Pancreas (tissue), 10 donors: ENCODE measurements at regions not wholly inside any gene's neighbourhood (a gene's known extent, or its start where the extent isn't known, plus 50 kb on each side); places are given as distances from the start of the nearest gene placed in this dataset.

Source experiments
- ATAC-seq, 4 donors: fragments of 200-7000 bp; cut with Tn5 transposase; one replicate each; pipeline versions ENCODE4 v1.8.0 to v1.9.1; 2020; ENCODE audit warnings: mild to moderate bottlenecking in 4 of 4, moderate library complexity in 4 of 4
- DNase-seq, 6 donors: peaks; one replicate each; pipeline ENCODE4 v3.0.0-alpha.2; 2020
- FAIRE-seq: peaks from 2 replicates; lab custom pipeline; 2012; peaks lifted over from hg19 to GRCh38; lab: Jason Lieb, UNC
- H3K27ac ChIP-seq, 4 donors: fragments of 200-600 bp; sonication (generic); 1 replicate in 3 of 4; 2 replicates in 1 of 4; pipeline versions ENCODE4 v1.5.0 to v1.8.0; 2020
- H3K27me3 ChIP-seq, 4 donors: fragments of 200-600 bp; one replicate each; pipeline ENCODE4 v1.8.0; 2021
- H3K36me3 ChIP-seq, 3 donors: fragments of 200-600 bp; sonication (generic) in 1 of 3; one replicate each; pipeline versions ENCODE4 v1.5.0 to v1.8.0; 2020 to 2021
- H3K4me1 ChIP-seq, 3 donors: fragments of 200-600 bp; one replicate each; pipeline ENCODE4 v1.8.0; 2021
- H3K4me3 ChIP-seq, 4 donors: fragments of 200-600 bp; sonication (generic) in 2 of 4; one replicate each; pipeline versions ENCODE4 v1.5.0 to v1.8.0; 2020 to 2021
- H3K9me3 ChIP-seq, 4 donors: fragments of 200-600 bp; one replicate each; pipeline ENCODE4 v1.8.0; 2021
- WGBS, 2 donors: extraction: QIAGEN DNeasy Blood & Tissue Kit; methylation state at CpG; one replicate each; pipeline ENCODE4 v1.1.7; 2013; 5-methylcytosine and 5-hydroxymethylcytosine counted together
- intact Hi-C, 3 donors: fragments of 100-400 bp; cut with DNase I; formaldehyde crosslinking; loops; one replicate each; pipeline versions ENCODE4 v1.11.1 to v1.14.2; 2022
- TF ChIP-seq, protein P1 (sequence below), 4 donors: fragments of 200-600 bp; sonication (generic) in 3 of 4; IDR thresholded peaks; one replicate each; pipeline versions ENCODE4 v1.5.0 to v1.8.0; 2021; ENCODE audit warnings: antibody characterized with exemption in 4 of 4
- donor health status: healthy with polysubstance abuse.
- donor health status: DM: no; HTN: no; CAD: no; lungs with moderate emphysema.
- donor health status: DM: no; HTN: no; CAD: no.
- donor health status: control.
- donor health status: control.
- donor health status: Bipolar disorder and iron deficiency.
- donor health status: DM: yes; HTN: yes; CAD: no.
- donor health status: DM: no; HTN: no; CAD: no.
- donor health status: DM: no; HTN: no; CAD: no.
- donor health status: DM: yes; HTN: yes; CAD: no.

DNA sequence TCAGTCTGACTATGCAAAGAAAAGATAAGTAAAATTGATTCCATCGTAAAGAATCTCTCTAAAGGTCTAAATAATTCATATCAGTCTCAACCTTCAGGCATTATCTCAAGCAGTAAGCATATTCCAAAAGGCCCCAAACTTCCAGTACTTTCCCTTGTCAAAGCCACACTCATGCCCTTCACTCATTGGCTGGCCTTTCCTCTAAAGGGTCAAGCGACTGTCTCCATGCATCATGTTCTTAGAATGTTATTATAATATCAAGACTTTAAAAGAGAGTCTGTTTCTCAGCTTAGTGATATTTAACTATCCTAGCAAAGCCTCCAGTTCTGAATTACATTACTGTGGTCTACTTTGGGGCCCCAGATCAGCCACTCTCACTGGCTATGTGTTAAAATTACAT lies 271.3 kb downstream of the MREG start:
- FAIRE-seq (no peak), ATAC-seq (no peak), DNase-seq (no peak)
- peaks cover 0 to 3% (median 0%) of the 10 kb centered on the region in 4 donors for H3K27me3 ChIP-seq
- H3K9me3 ChIP-seq, result no peaks in the 10 kb centered on the region
- no peaks in the 10 kb centered on the region for H3K36me3 ChIP-seq
- intact Hi-C loops, result no loop called here
- peaks cover 0 to 3% (median 0%) of the 10 kb centered on the region in 3 donors for H3K4me1 ChIP-seq
- no peak overlapping the region for H3K27ac ChIP-seq
- WGBS, 2 donors, result 66 to 74% methylated on average over 2 of the region's 2 CpGs
- H3K4me3 ChIP-seq, result no peak overlapping the region
- TF ChIP-seq, protein P1, sequence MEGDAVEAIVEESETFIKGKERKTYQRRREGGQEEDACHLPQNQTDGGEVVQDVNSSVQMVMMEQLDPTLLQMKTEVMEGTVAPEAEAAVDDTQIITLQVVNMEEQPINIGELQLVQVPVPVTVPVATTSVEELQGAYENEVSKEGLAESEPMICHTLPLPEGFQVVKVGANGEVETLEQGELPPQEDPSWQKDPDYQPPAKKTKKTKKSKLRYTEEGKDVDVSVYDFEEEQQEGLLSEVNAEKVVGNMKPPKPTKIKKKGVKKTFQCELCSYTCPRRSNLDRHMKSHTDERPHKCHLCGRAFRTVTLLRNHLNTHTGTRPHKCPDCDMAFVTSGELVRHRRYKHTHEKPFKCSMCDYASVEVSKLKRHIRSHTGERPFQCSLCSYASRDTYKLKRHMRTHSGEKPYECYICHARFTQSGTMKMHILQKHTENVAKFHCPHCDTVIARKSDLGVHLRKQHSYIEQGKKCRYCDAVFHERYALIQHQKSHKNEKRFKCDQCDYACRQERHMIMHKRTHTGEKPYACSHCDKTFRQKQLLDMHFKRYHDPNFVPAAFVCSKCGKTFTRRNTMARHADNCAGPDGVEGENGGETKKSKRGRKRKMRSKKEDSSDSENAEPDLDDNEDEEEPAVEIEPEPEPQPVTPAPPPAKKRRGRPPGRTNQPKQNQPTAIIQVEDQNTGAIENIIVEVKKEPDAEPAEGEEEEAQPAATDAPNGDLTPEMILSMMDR (IDR thresholded peaks at IDR 0.05), result no peak

DNA sequence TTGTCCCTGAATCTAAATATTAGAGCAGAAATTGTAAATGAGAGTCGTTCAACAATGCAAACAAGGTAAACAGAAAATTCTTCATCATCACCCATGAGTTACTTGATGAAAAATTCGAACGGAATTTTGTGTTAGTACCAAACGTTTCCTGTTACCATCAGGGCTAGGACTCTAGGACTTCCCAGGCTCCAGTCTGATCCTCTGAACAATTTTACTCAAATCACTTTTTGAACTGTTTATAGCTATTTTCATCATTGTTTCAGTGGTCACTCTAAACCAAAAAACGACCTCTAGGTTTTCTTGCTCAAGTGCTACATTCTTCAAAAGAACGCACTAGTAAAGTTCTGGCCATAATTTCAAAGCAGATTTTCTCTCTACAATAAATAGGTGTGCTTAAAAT lies 273.3 kb downstream of the MREG start:
- no peak for DNase-seq
- no peak for FAIRE-seq
- no peaks in the 10 kb centered on the region for H3K9me3 ChIP-seq
- H3K4me3 ChIP-seq, result no peak overlapping the region
- WGBS, 2 donors, result 54 to 62% methylated on average over 6 of the region's 6 CpGs
- ATAC-seq, result no peak
- H3K36me3 ChIP-seq, result no peaks in the 10 kb centered on the region
- peaks cover 0 to 3% (median 0%) of the 10 kb centered on the region in 3 donors for H3K4me1 ChIP-seq
- intact Hi-C loops, result no loop called here
- no peak overlapping the region for H3K27ac ChIP-seq
- H3K27me3 ChIP-seq, result peaks cover 0 to 3% (median 0%) of the 10 kb centered on the region in 4 donors
- TF ChIP-seq, protein P1 (IDR thresholded peaks at IDR 0.05), result no peak

DNA sequence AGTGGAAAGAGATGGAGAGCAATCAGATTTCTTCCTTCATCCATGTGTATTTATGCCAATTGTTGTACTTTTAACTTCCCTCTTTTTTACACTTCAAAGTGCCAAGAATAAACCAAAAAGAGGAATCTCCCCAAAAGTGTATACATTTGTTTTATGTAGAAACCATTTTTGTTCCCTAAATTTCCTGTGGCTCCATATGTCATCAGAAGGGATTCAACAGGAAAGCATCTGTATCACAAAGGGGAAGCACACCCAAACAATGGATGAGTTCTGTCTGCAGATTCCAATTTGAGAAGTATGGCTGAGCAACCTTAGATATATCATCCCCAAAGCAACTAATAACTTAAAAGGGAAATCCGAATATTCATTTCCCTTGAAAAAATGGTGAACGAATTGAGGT lies 275.0 kb downstream of the MREG start:
- 68 to 84% methylated on average over 2 of the region's 2 CpGs for WGBS, 2 donors
- TF ChIP-seq, protein P1 (IDR thresholded peaks at IDR 0.05), result no peak

DNA sequence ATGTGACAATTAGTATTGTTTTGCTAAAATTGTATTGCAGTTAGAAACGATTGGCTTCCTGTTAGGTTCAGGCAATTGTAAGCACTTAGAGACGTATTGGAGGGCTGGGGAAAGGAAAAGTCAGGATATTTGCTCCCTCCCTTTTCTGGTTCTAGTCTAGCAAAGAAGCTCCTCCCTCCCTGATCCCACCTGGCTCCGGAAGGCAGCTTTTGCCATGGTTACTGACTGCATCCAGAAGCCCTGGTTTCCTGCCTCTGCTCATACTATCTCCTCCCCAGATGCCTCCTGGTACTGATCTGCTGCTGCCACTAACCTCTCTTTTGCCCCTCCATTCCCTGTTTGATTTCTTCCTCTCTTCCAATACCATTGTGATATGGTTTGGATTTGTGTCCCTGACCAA lies 275.9 kb downstream of the MREG start:
- no peaks in the 10 kb centered on the region for H3K9me3 ChIP-seq
- H3K4me1 ChIP-seq, result peaks cover 0 to 3% (median 0%) of the 10 kb centered on the region in 3 donors
- no peak for DNase-seq
- no peak for FAIRE-seq
- intact Hi-C loops, result no loop called here
- H3K27ac ChIP-seq, result no peak overlapping the region
- WGBS, 2 donors, result 30 to 33% methylated on average over 3 of the region's 3 CpGs
- no peaks in the 10 kb centered on the region for H3K36me3 ChIP-seq
- TF ChIP-seq, protein P1 (IDR thresholded peaks at IDR 0.05), result no peak
- H3K27me3 ChIP-seq, result peaks cover 0 to 3% (median 0%) of the 10 kb centered on the region in 4 donors
- no peak overlapping the region for H3K4me3 ChIP-seq
- ATAC-seq, result no peak

More for the DNA sequence above, 275.0 kb downstream of the MREG start:
- no peak overlapping the region for H3K4me3 ChIP-seq
- FAIRE-seq, result no peak
- intact Hi-C loops, result no loop called here
- no peaks in the 10 kb centered on the region for H3K9me3 ChIP-seq
- no peak overlapping the region for H3K27ac ChIP-seq
- no peak for DNase-seq
- ATAC-seq, result no peak
- peaks cover 0 to 3% (median 0%) of the 10 kb centered on the region in 3 donors for H3K4me1 ChIP-seq
- no peaks in the 10 kb centered on the region for H3K36me3 ChIP-seq
- peaks cover 0 to 3% (median 0%) of the 10 kb centered on the region in 4 donors for H3K27me3 ChIP-seq

DNA sequence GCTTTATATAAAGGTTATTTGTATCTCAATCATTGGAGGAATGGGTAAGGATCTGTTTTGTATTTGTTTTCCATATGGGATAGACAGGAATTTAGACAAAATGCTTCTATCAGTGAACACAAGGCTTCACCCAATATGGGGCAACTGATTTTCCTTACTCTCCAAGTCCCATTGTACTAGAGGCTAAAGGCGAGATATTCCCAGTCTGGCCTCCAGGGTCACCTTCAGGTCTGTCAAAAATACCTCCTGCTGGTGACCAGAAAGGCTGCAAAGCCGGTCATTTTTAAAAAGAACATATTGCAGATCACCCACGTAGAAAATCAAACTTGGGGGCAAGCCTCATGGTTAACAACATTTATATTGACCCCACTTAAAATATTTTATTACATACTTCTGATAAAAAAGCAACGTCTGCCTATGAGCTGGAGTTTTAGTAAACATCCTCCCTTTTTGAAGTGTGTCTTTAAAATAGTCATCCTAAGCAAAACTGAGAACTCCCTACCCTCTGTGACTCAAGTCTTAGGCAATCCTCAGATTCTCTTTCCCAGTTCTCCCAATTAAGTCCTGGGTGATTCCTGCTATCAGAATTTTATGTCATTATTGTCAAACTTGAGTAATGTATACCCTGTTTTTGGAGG lies 276.6 kb downstream of the MREG start:
- TF ChIP-seq, protein P1 (IDR thresholded peaks at IDR 0.05), result no peak
- peak in 1 of 4 donors; percentile 44 for ATAC-seq
- Histone ChIP-seq H3K9me3 (no peaks in the 10 kb centered on the region), H3K27ac (no peak overlapping the region), H3K36me3 (no peaks in the 10 kb centered on the region), H3K4me1 (peaks cover 0 to 3% (median 0%) of the 10 kb centered on the region in 3 donors), H3K4me3 (no peak overlapping the region), H3K27me3 (peaks cover 0 to 3% (median 0%) of the 10 kb centered on the region in 4 donors)
- DNase-seq, result no peak
- intact Hi-C loops, result no loop called here
- WGBS, 2 donors, result 35 to 49% methylated on average over 4 of the region's 4 CpGs
- no peak for FAIRE-seq
